Adrenal gland (tissue), 9 donors: ENCODE measurements at regions not wholly inside any gene's neighbourhood (a gene's known extent, or its start where the extent isn't known, plus 50 kb on each side); places are given as distances from the start of the nearest gene placed in this dataset.

Source experiments
- DNase-seq, 7 donors: peaks; one replicate each; pipeline ENCODE4 v3.0.0-alpha.2; 2019 to 2020
- H3K27ac ChIP-seq, 5 donors: fragments of 200-600 bp; sonication (generic) in 4 of 5; 1 replicate in 3 of 5; 2 replicates in 2 of 5; pipeline versions ENCODE4 v1.5.1 to v1.8.0; 2016 to 2020; ENCODE audit warnings: mild to moderate bottlenecking in 1 of 5
- H3K27me3 ChIP-seq: fragments of 200-600 bp; 2 replicates; pipeline ENCODE4 v1.8.0; 2021
- H3K36me3 ChIP-seq, 2 donors: fragments of 200-600 bp; replicated peaks in 1 of 2; 1 replicate in 1 of 2; 2 replicates in 1 of 2; pipeline versions ENCODE4 v1.5.1 to v1.8.0; 2018 to 2022
- H3K4me1 ChIP-seq, 2 donors: fragments of 200-600 bp; replicated peaks in 1 of 2; 1 replicate in 1 of 2; 2 replicates in 1 of 2; pipeline versions ENCODE4 v1.5.1 to v1.8.0; 2018 to 2021
- H3K4me3 ChIP-seq, 4 donors: fragments of 200-600 bp; sonication (generic) in 3 of 4; one replicate each; pipeline ENCODE4 v1.5.1; 2016 to 2018
- H3K9me3 ChIP-seq, 3 donors: fragments of 200-600 bp; sonication (generic) in 1 of 3; replicated peaks in 1 of 3; 1 replicate in 2 of 3; 2 replicates in 1 of 3; pipeline versions ENCODE4 v1.5.1 to v1.8.0; 2016 to 2021
- CTCF ChIP-seq, 6 experiments: fragments of 450-650 bp in 4 of 6; fragments of 200-600 bp in 2 of 6; sonication (generic) in 1 of 6; IDR thresholded peaks; 1 replicate in 5 of 6; 2 replicates in 1 of 6; pipeline versions ENCODE4 v1.5.1 to v1.8.0; 2016 to 2021; ENCODE audit warnings: antibody characterized with exemption in 6 of 6, mild to moderate bottlenecking in 2 of 6, moderate library complexity in 1 of 6
- POLR2A ChIP-seq, 2 donors: fragments of 450-650 bp; IDR thresholded peaks; one replicate each; pipeline ENCODE4 v1.6.1; 2017; ENCODE audit warnings: antibody characterized with exemption in 2 of 2, mild to moderate bottlenecking in 2 of 2, moderate library complexity in 1 of 2
- WGBS, 4 donors: extraction: QIAGEN DNeasy Blood & Tissue Kit in 2 of 4; methylation state at CpG; one replicate each; pipeline versions ENCODE4 v1.1.5 to v1.1.7; 2013 to 2017; 5-methylcytosine and 5-hydroxymethylcytosine counted together
- intact Hi-C, 2 donors: fragments of 100-400 bp; cut with DNase I; formaldehyde crosslinking; loops; one replicate each; pipeline versions ENCODE4 v1.14.1 to v1.15.0; 2022 to 2023
- donor health status: healthy with polysubstance abuse.
- donor health status: Bipolar disorder and iron deficiency.
- donor health status: DM: yes; HTN: yes; CAD: no.
- donor health status: DM: no; HTN: no; CAD: no.
- donor health status: DM: no; HTN: no; CAD: no.

DNA sequence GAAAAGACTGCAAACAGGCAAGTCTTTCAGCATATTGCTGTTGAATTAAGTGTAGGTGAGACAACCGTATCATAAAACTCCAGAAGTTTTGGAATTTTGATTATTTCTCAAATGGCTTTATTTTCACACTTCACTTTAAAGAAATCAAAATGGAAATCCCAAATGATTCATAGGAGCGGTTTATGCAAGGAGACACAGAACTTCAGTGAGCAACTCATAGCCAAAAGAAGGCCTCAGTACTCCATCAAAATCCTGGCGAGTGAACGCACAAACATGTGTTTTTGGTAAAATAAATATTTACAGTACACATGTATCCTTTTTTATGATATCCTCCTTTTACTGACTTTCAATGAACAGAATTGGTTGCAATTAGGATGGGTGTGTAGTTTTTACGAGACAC is 140.4 kb upstream of the APCDD1 start:
- no peaks in the 10 kb centered on the region for H3K4me1 ChIP-seq
- H3K36me3 ChIP-seq = no peaks in the 10 kb centered on the region
- H3K9me3 ChIP-seq = no peaks in the 10 kb centered on the region
- H3K27me3 ChIP-seq = no peaks in the 10 kb centered on the region
- 95 to 98% (median 97%) methylated on average over 5 of the region's 5 CpGs for WGBS, 4 donors
- DNase-seq = no peak
- TF ChIP-seq CTCF (IDR thresholded peaks at IDR 0.05) = no peak
- no peak for TF ChIP-seq POLR2A (IDR thresholded peaks at IDR 0.05)
- intact Hi-C loops = no loop called here
- no peak overlapping the region for H3K4me3 ChIP-seq
- no peak overlapping the region for H3K27ac ChIP-seq

DNA sequence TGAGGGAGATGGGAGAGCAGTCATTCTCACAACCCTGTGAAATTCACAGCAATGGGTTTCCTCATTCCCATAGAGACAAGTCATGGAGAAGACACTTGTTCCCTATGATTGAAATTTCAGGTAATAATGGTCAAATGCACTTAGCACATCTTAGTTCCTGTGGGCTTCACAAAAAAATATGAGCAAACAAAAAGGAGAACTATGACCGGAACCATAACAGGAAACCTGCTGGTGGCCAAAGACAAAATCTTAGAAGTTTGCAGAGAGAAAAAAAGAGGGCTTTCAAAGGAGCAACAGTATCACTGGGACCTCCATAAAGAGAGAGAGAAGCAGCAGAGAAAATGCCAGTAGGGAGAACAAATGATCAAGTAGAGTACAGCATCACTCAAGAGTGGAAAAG is 138.9 kb upstream of the APCDD1 start:
- Histone ChIP-seq H3K27ac (no peak overlapping the region), H3K36me3 (no peaks in the 10 kb centered on the region), H3K4me3 (no peak overlapping the region), H3K4me1 (no peaks in the 10 kb centered on the region), H3K27me3 (no peaks in the 10 kb centered on the region), H3K9me3 (no peaks in the 10 kb centered on the region)
- intact Hi-C loops = no loop called here
- TF ChIP-seq CTCF (IDR thresholded peaks at IDR 0.05) = no peak
- no peak for TF ChIP-seq POLR2A (IDR thresholded peaks at IDR 0.05)
- 69 to 88% (median 81%) methylated on average over 1 of the region's 1 CpG for WGBS, 4 donors
- no peak for DNase-seq

- H3K27ac ChIP-seq = no peak overlapping the region
- WGBS, 4 donors = 69 to 74% (median 70%) methylated on average over 7 of the region's 7 CpGs
- DNase-seq = no peak
- intact Hi-C loops = no loop called here
- H3K4me1 ChIP-seq = no peaks in the 10 kb centered on the region
- no peaks in the 10 kb centered on the region for H3K27me3 ChIP-seq
- no peak overlapping the region for H3K4me3 ChIP-seq
- TF ChIP-seq POLR2A (IDR thresholded peaks at IDR 0.05) = no peak
- TF ChIP-seq CTCF (IDR thresholded peaks at IDR 0.05) = no peak
- H3K36me3 ChIP-seq = no peaks in the 10 kb centered on the region
- no peaks in the 10 kb centered on the region for H3K9me3 ChIP-seq
Measured at GRCh38 chr18:10316778-10317177, 137.7 kb upstream of the APCDD1 start.

GRCh38 chr18:10317864-10318690 is 136.4 kb upstream of the APCDD1 start:
- no peaks in the 10 kb centered on the region for H3K9me3 ChIP-seq
- 74 to 87% (median 79%) methylated on average over 6 of the region's 6 CpGs for WGBS, 4 donors
- TF ChIP-seq CTCF (IDR thresholded peaks at IDR 0.05) = no peak
- no peak for TF ChIP-seq POLR2A (IDR thresholded peaks at IDR 0.05)
- H3K27ac ChIP-seq = no peak overlapping the region
- no peak overlapping the region for H3K4me3 ChIP-seq
- no peaks in the 10 kb centered on the region for H3K4me1 ChIP-seq
- DNase-seq = no peak
- H3K36me3 ChIP-seq = no peaks in the 10 kb centered on the region
- no peaks in the 10 kb centered on the region for H3K27me3 ChIP-seq
- intact Hi-C loops = no loop called here
